GM12891 (cell line): ENCODE measurements at regions not wholly inside any gene's neighbourhood (a gene's known extent, or its start where the extent isn't known, plus 50 kb on each side); places are given as distances from the start of the nearest gene placed in this dataset.

Experiments used
- DNase-seq: peaks from one replicate; pipeline ENCODE4 v3.0.0; 2011; ENCODE audit warnings: low spot score; ENCODE audit not compliant: insufficient read length
- FAIRE-seq: peaks from 2 replicates; lab custom pipeline; 2011; peaks lifted over from hg19 to GRCh38; lab: Jason Lieb, UNC
- PAX5 ChIP-seq: IDR thresholded peaks from 2 replicates; pipeline ENCODE4 v1.6.1; 2011; ENCODE audit warnings: low read length, moderate library complexity, mild to moderate bottlenecking; ENCODE audit not compliant: insufficient read depth, severe bottlenecking
- POLR2A ChIP-seq: IDR thresholded peaks from 2 replicates; pipeline ENCODE4 v1.6.1; 2011; ENCODE audit warnings: low read depth, low read length, control low read depth
- POLR2AphosphoS5 ChIP-seq: IDR thresholded peaks from 2 replicates; pipeline ENCODE4 v1.6.1; 2011; ENCODE audit warnings: low read depth, low read length, control low read depth
- POU2F2 ChIP-seq: IDR thresholded peaks from 2 replicates; pipeline ENCODE4 v1.6.1; 2011; ENCODE audit warnings: low read depth, mild to moderate bottlenecking, control low read depth, low read length, moderate library complexity
- SPI1 ChIP-seq: IDR thresholded peaks from 2 replicates; pipeline ENCODE4 v1.6.1; 2011; ENCODE audit warnings: low read depth, low read length, control low read depth
- TAF1 ChIP-seq: IDR thresholded peaks from 2 replicates; pipeline ENCODE4 v1.6.1; 2011; ENCODE audit warnings: low read depth, low read length, control low read depth

DNA sequence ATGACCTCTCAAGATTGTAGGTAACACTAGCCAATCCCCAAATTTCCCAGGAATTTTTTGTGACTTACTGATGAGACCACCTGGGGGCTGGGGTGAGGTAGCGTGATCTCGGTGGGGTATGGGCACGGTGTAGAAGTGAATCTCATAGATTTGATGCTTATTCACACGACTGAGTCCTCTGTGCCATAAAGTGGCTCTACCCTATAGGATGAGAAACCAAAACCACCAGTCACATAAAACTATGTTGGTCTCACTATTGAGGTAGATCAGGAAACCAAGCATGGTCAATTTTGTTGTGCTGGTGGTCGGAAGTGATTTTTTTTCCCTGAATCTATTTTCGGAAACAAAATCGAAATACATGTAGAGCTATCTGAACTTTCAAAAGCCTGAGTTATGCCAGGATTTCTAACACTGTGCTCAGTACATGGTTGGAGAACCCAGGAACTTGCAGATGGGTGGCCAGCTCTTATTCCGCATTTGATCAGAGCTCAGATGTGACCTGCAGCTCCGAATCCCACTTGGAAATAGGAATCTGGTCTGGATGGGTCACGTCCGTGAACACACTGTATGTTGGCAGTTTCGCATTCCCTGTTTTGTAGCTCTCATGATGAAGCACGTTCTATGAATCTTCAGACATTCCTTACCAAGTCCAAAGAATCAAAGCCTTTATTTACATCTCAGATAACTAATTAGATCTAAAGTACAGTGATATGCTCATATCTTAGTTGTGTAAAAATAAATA, 261.5 kb downstream of the KLF6 start:
- TF ChIP-seq PAX5: no peak
- TF ChIP-seq POLR2AphosphoS5: no peak
- TF ChIP-seq SPI1: no peak
- TF ChIP-seq POLR2A: no peak
- no peak for TF ChIP-seq TAF1
- TF ChIP-seq POU2F2: no peak
- FAIRE-seq (no peak), DNase-seq (no peak)

DNA sequence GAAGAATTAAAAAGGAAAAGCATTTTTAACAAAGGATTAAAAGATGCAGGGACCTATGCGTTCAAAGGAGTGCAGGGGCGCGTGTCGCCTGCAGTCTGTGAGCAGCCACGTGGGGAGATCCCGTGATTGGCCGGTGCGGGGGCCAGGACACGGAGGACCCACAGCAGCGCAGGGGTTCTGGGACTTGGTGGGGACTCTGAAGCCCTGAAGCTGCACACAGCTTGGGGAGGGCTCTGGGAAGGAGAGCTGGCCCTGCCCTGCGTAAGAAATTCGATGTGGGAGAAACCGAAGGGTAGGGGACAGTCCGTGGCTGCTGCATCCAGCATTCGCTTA, 268.1 kb downstream of the KLF6 start:
- TF ChIP-seq POLR2A (no peak), POLR2AphosphoS5 (no peak), POU2F2 (no peak), PAX5 (no peak), SPI1 (no peak), TAF1 (no peak)
- FAIRE-seq: no peak

DNA sequence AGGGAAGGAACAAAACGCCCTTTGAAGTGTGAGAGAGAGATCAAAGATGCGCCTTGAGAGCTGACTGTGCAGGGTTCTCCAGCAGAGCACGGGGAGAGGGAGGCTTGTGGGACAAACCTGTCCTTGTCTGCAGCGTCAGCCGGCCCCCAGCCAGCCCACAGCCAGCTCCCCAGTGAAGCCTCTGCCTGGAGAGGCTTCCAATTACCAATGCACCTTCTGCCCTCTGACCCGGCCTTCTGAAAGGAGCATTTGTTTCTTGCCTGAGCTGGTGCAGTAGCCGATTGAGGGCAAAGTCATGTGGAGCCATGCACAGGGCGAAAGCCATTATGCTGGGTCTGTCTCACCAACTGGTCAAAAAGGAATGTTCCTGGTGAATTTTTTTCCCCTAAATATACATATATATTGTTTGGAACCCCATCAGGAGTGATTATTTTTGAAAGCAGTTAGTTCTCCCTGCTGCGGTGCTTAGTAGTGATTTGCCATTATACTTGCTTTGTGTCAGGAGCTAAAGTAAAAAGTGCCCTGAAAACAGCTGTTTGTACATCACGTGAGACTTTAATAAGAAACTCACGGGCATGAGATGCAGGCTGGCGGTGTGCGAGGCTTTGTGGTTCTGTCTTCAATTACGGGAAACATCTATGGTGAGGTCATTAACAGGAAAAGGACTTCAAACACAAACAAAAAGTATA, 268.6 kb downstream of the KLF6 start:
- no peak for FAIRE-seq

More for the DNA sequence above, 268.1 kb downstream of the KLF6 start:
- no peak for DNase-seq

DNA sequence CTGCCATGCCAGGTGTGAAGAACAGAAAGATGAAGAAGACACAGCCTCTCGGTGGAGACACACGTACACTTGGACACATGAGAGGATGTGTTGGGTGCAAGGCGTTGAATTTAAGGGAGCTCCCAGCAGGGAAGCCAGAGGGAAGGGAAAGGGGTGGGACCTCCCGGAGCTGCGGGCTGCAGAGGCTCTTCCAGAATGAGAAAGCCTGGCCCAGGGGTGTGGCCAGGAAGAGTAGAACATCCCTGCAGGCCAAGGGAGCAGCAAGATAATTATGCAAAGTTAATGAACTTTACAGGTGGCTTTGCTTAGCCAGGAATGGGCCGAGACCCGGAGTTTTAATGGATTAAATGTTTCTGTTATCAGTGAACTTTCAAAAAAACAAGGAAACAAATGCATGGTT, 270.3 kb downstream of the KLF6 start:
- TF ChIP-seq POLR2AphosphoS5 (no peak), TAF1 (no peak), PAX5 (no peak), POU2F2 (no peak), SPI1 (no peak), POLR2A (no peak)
- DNase-seq (no peak), FAIRE-seq (no peak)

More for the DNA sequence above, 268.6 kb downstream of the KLF6 start:
- DNase-seq: no peak
- no peak for TF ChIP-seq SPI1
- no peak for TF ChIP-seq POLR2AphosphoS5
- no peak for TF ChIP-seq TAF1
- no peak for TF ChIP-seq PAX5
- TF ChIP-seq POLR2A: no peak
- no peak for TF ChIP-seq POU2F2

DNA sequence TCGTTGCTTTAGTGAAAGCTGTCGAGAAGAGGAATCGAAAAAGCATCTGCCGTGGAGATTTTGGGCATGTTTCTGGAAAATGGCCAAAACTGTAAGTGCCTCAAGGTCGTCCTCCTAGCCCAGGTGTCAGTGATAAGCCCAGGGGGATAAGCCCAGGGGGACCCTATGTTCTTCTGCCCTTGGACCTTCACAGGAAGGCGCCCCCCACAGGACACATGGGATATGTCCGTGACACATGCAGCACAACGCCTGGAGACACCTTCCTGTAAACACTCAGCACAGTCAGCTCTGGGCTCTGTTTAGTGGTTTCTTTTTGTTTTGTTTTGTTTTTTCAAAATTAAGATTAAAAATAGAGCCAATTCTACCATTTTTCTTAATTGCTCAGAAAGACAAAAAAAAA, 272.7 kb downstream of the KLF6 start:
- FAIRE-seq: no peak
- no peak for DNase-seq
- no peak for TF ChIP-seq POU2F2
- no peak for TF ChIP-seq PAX5
- no peak for TF ChIP-seq SPI1
- no peak for TF ChIP-seq TAF1
- no peak for TF ChIP-seq POLR2AphosphoS5
- TF ChIP-seq POLR2A: no peak

DNA sequence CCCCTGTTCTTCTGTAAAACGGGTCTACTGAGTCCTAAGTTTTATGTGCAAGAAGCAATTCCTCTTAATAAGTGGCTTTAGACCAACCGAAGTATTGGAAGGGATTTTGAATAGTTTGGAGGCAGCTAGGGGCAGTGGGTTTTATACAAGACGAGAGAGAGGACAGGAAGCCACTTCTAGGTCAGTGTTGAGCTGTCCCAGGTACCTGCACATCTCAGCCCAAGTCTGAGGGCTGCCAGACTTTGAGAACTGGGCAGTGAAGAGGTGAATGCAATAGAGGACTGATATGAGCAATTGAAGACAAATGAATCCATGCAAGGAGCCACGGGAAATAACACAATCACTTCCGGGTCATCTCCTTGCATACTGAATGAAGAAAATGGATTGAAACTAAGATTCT, 273.5 kb downstream of the KLF6 start:
- DNase-seq (no peak), FAIRE-seq (no peak)
- TF ChIP-seq POU2F2 (no peak), PAX5 (no peak), POLR2A (no peak), POLR2AphosphoS5 (no peak), SPI1 (no peak), TAF1 (no peak)

DNA sequence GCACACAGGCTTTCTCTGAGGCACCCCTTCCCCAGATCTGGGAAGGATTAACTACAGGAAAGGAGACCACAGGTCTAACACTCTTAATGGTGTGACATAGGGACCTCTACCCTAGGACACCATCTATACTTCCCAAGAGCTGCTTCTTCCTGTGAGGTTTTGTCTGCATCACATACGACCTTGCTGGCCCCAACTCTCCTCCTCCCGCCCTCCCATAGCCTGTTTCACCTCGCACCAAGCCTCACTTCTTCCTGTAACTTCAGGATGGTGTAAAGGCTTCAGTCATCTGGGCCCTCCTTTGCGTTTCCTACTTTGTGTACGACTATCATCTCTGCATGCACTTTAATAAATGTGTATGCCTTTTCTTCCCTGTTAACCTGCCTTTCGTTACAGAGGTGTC, 274.3 kb downstream of the KLF6 start:
- TF ChIP-seq POU2F2 (no peak), POLR2A (no peak), TAF1 (no peak), SPI1 (no peak), PAX5 (no peak), POLR2AphosphoS5 (no peak)
- DNase-seq: no peak
- no peak for FAIRE-seq

DNA sequence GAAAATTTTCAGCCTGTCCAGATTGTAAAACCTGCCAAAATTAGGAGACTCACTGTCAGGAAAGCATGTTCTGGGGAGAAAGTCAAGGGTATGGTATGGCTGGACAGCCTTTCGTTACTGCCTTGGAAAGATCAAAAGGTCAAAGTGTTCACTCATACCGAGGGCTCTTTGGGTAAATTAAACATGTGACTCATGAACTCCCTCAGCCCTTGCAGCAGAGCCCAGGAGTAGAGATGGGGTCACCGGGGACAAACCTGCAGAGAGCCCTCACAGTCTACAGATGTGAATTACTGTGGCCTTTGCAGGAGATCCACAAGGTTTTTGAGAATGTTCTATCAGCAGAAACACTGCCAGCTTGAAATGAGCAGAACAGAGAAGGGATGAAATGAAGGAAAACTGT, 275.7 kb downstream of the KLF6 start:
- TF ChIP-seq POU2F2 (no peak), PAX5 (no peak), SPI1 (no peak), POLR2AphosphoS5 (no peak), TAF1 (no peak), POLR2A (no peak)
- FAIRE-seq: no peak
- DNase-seq: no peak

DNA sequence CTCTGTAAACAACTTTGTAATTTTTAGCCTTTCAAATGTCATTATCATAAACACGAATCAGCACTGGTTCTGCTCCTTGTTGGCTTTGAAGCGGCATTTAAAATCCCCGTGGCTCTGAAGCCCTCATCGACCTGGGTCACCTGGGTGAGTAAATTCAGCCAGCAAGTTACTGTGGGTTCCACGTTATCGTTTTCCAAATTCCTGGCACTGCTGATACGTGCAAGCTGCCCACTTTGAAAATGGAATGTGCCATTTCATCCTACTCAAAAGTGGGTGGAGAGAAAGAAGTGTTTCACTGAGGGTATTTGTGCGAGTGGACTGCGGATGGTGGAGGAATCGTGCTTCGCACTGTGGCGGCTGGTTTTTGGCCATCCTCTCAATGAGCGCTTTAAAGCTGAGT, 281.7 kb downstream of the KLF6 start:
- FAIRE-seq (no peak), DNase-seq (no peak)
- no peak for TF ChIP-seq POU2F2
- TF ChIP-seq POLR2AphosphoS5: no peak
- TF ChIP-seq SPI1: no peak
- no peak for TF ChIP-seq PAX5
- no peak for TF ChIP-seq TAF1
- no peak for TF ChIP-seq POLR2A
